Stimulated activated CD4-positive, alpha-beta T cell treated with anti-CD3 and anti-CD28 coated beads, Interleukin-4, amount 100 ng/mL, for 24 hours (primary cell): ENCODE measurements at regions not wholly inside any gene's neighbourhood (a gene's known extent, or its start where the extent isn't known, plus 50 kb on each side); places are given as distances from the start of the nearest gene placed in this dataset.

Experiments
- DNase-seq: peaks from one replicate; pipeline ENCODE4 v3.0.0-alpha.2; 2020

DNA sequence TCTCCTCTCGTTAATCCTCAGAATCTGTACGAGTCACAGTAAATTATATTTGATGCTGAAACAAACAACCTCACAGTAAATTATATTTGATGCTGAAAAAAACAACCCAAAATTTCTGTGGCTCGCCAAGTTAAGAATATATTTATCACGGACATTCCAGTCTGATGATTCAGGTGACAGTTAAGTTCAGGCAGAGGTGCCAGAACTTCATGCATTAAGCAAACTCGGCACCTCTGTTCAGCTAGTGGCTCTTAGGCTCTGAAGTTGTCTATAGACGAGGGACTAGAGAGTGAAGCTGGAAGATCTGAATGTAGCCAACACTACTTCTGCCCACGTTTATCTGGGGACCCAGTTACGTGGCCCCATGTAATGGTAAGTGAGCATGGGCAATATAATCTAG lies 132.2 kb upstream of the AGA start:
- no peak for DNase-seq

DNA sequence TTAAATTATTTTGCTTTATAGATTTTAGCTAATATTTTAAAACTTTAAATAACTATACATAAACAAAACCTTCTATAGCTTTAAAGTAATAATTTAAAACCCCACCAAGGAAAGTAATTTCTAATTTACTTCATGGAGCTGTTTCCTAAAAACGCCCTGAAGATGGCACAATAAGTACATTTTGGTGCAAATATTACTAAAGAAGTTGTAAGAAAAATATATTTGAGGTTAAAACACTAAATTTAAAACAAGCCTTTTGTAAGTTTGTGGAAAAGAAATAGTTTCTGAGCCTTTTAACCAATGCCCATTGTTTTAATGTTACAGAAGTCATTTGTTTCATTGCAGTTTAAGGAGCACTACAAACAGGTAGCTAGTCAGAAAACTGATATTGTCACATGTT lies 137.4 kb upstream of the AGA start:
- DNase-seq: no peak

DNA sequence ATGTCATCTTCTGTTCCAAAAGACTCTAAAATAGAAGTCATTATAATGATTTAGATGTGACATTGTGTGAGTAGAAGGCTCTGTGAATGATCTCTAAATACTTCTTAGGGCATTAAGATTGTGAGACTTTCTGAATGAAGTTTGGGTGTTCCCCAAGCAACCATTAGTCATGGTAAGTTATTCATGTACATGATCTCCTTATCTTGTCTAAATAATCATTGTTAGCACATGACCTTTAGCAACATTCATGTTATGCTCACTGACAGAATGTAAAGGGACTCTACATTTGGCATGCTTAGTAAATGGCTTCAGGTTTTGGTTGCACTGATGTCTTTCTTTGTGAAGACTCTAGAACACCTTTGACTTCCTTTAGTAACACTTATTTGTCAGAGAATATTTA lies 140.8 kb upstream of the AGA start:
- DNase-seq: no peak

DNA sequence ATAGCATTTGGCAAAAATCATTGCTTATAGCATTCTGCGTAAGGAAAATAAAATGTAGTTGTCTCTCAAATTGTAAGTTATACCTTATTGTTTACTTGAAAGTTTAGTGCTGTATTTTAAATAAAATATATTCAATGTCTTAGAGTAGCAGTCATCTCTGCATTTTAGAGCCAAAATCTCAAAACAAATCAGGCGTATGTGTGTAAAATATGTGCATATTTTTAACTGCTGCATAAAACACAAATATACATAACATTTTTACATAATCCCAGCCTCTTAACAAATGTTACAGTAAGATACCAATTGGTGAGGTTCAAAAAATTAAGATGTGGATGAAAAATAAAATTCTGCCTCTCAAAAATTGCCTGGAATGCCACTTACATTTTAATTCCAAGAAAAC lies 145.8 kb upstream of the AGA start:
- no peak for DNase-seq

- DNase-seq: no peak
Measured at GRCh38 chr4:177595386-177595785, 153.1 kb upstream of the AGA start.

- peak; percentile 23 for DNase-seq
Measured at GRCh38 chr4:177596035-177596434, 153.8 kb upstream of the AGA start.

DNA sequence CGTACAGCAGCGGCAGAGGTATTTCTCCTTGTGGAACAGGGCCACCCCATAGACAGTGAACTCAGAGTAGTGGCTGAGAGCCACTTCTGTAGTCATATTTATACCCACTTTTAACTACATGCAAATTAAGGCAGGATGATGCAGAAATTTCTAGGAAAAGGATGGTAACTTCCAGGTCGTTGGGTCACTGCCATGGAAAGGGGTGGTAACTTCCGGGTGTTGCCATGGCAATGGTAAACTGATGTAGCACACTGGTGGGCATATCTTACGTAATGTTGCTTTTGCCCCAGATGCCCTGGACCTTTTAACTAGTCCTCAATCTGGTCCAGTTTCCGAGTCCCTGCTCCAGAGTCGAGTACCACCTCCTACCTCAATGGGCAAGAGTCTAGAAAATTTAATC lies 154.8 kb upstream of the AGA start:
- no peak for DNase-seq

DNA sequence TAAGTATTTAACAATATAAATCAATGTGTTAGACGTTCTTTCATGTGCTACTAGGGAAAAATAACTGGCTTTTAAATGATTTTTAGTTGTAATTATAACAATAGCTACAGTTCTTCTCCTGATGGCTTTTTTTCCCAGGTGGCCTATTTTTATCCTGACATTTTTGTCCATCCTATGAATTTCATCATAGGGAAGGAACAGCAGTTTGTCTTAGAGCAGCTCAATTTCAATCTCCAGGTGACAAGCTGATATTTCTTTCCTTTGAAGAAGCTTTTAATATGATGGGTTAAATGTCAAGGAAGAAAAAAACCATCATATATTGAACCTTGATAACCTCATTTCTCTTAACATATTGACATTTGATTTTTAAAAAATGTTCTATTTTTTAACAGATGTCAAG lies 163.0 kb upstream of the AGA start:
- DNase-seq: no peak

GRCh38 chr4:177607111-177607573 lies 164.9 kb upstream of the AGA start:
- no peak for DNase-seq

DNA sequence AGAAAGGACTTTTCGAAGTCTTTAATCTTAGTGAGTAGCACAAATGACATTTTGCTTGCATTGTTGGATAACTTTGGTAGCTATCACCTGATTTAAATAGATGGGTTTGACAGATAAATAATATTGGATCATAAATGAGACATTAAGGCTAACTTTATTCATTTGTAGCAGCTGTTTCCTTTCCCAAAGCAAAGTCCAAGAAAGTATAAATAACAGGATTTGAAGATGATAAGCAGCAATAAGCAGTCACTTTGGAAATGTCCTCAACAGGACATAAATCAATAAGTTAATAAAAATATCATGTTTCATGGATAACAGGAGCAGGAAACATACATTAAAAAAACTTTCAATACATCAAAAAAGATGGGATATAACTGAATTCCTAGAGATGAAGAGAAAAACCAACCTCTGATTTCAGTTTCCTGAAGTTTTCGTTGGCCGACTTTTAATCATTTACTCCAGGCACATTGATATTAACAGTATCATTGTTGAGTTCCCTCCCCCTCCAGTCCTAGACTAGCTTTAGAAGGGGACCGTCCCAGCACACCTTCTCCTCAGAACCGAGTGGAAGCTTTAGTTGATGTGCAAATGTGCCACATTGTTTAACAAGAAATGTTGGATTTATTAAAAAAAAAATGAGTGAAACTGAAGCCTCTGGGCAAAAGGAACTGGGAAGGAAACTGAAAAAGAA lies 169.9 kb upstream of the AGA start:
- no peak for DNase-seq

GRCh38 chr4:177612684-177613083 lies 170.4 kb upstream of the AGA start:
- no peak for DNase-seq

GRCh38 chr4:177632481-177632880 lies 190.2 kb upstream of the AGA start:
- DNase-seq: no peak

- DNase-seq: no peak
Measured at GRCh38 chr4:177638871-177639270, 196.6 kb upstream of the AGA start.

GRCh38 chr4:177640864-177641263 lies 198.6 kb upstream of the AGA start:
- DNase-seq: no peak

DNA sequence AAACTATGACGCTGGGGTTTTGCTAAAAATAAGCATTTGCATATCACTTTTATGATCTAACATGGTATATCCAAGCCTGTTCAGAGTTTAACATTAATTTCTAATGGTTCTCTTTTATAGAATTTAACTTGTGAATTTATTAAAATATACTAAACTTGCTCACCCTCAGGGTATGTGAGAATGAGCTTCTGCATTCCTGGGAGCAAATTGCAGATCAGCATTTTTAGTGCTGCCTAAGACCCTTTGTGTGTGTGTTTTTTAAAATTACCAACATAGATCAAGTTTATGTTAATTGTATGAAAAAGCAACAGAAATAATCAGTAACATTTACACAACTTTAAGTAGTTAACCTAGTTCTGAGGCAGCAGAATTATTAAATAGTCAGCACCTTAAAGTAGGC lies 218.0 kb upstream of the AGA start:
- DNase-seq: no peak

GRCh38 chr4:177667687-177668086 lies 225.4 kb upstream of the AGA start:
- DNase-seq: no peak

GRCh38 chr4:177671387-177671786 lies 229.2 kb upstream of the AGA start:
- no peak for DNase-seq

GRCh38 chr4:177671845-177672244 lies 229.6 kb upstream of the AGA start:
- no peak for DNase-seq

GRCh38 chr4:177673985-177674489 lies 231.8 kb upstream of the AGA start:
- no peak for DNase-seq

DNA sequence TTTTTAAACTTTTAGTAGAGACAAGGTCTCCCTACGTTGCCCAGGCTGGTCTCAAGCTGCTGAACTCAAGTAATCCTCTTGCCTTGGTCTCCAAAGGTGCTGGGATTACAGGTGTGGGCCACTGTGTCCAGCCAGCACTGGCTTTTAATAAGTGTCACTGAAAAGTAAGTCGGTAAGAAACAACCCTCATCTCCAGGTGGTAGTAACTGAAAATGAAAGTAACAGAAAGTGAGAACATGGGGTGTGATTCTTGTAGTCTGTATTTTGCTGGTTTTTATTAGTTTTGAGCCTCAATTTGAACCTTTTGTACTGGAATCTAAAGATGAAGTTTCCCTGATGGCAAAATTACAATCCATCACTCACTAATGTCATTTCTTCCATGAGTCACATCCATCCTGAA lies 238.1 kb upstream of the AGA start:
- no peak for DNase-seq

- DNase-seq: no peak
Measured at GRCh38 chr4:177681902-177682301, 239.7 kb upstream of the AGA start.

- DNase-seq: no peak
Measured at GRCh38 chr4:177687117-177687516, 244.9 kb upstream of the AGA start.

DNA sequence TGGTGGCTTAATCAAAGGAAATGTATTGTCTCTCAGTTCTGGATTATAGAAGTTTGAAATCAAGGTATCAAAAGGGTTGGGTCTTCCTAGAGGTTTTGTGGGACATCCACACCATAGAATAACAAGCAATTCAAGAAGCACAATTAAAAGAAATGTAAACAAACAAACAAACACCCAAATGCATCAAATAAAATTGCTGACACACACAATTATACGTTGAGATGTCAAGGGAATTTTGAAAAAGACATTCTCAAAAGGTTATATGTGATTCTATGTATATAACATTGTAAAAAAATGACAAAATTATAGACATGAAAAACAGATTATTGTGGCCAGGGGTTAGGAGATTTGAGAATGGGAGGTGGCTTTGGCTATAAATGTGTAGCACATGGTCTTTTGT lies 250.7 kb upstream of the AGA start:
- DNase-seq: no peak

- no peak for DNase-seq
Measured at GRCh38 chr4:177696438-177696966, 254.3 kb upstream of the AGA start.
